Heart left ventricle (tissue), 13 donors: ENCODE measurements at regions not wholly inside any gene's neighbourhood (a gene's known extent, or its start where the extent isn't known, plus 50 kb on each side); places are given as distances from the start of the nearest gene placed in this dataset.

ENCODE experiments used
- POLR2A ChIP-seq, 2 donors: fragments of 450-650 bp; IDR thresholded peaks; one replicate each; pipeline ENCODE4 v1.6.1; 2017; ENCODE audit warnings: antibody characterized with exemption in 2 of 2, mild to moderate bottlenecking in 2 of 2, moderate library complexity in 2 of 2
- TF ChIP-seq, protein P1 (sequence below), 12 donors: fragments of 200-600 bp; sonication (generic) in 4 of 12; IDR thresholded peaks; one replicate each; pipeline versions ENCODE4 v1.5.0 to v1.8.0; 2018 to 2022; ENCODE audit warnings: antibody characterized with exemption in 12 of 12, mild to moderate bottlenecking in 5 of 12
- donor health status: ischemic (EF 13 %, LVEDD 7.1; RV severe dilation, severe dysfunction).
- donor health status: DM: no; HTN: yes; CAD: no.
- donor health status: DM: no; HTN: no; CAD: no.
- donor health status: ischemic (EF 25% LVEDD 6.9; RV normal size, moderate dysfunction).
- donor health status: ischemic (EF 25% LVEDD 5.7; RV mildly dilated, moderate dysfunction).
- donor health status: ischemic (EF 35%, LVEDD 5.7; RV mildly dilated, moderate dysfunction).
- donor health status: nonischemic (EF 11% LVEDD 7.7; RV severe dilation, severe dysfunction).
- donor health status: DM: yes; HTN: yes; CAD: no.
- donor health status: PGD.
- donor health status: ischemic (EF 29% LVEDD 5.4; RV normal size, mild dysfunction).
- donor health status: nonischemic (EF 23%, LVEDD 6.1; RV moderate dilation, normal function).

DNA sequence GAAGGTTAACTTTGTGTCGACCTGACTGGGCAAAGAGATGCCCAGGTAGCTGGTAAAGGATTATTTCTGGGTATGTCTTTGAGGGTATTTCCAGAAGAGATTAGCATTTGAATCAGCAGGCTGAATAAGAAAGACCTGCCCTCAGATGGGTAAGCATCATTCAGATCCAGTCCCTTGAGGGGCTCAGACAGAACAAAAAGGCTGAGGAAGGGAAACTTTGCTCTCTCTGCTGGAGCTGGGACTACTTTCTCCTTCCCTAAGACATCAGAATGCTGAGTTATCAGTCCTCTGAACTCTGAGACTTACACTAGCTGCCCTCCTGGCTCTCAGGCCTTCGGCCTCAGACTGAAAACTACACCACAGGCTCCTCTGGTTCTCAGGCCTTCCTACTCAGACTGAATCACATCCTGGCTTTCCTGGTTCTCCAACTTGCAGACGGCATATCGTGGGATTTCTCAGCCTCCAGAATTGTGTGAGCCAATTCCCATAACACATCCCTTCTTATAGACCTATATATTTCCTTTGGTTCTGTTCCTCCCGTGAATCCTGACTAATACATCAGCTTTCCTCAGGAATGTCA is 982.9 kb downstream of the TUSC7 start:
- no peak for TF ChIP-seq POLR2A (IDR thresholded peaks at IDR 0.05)
- TF ChIP-seq, protein P1, sequence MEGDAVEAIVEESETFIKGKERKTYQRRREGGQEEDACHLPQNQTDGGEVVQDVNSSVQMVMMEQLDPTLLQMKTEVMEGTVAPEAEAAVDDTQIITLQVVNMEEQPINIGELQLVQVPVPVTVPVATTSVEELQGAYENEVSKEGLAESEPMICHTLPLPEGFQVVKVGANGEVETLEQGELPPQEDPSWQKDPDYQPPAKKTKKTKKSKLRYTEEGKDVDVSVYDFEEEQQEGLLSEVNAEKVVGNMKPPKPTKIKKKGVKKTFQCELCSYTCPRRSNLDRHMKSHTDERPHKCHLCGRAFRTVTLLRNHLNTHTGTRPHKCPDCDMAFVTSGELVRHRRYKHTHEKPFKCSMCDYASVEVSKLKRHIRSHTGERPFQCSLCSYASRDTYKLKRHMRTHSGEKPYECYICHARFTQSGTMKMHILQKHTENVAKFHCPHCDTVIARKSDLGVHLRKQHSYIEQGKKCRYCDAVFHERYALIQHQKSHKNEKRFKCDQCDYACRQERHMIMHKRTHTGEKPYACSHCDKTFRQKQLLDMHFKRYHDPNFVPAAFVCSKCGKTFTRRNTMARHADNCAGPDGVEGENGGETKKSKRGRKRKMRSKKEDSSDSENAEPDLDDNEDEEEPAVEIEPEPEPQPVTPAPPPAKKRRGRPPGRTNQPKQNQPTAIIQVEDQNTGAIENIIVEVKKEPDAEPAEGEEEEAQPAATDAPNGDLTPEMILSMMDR (IDR thresholded peaks at IDR 0.05): no peak
